SK-N-SH treated with all-trans-retinoic acid at 6 μM for 48 hours (cell line): ENCODE measurements at regions not wholly inside any gene's neighbourhood (a gene's known extent, or its start where the extent isn't known, plus 50 kb on each side); places are given as distances from the start of the nearest gene placed in this dataset.

Experiments used
- ATAC-seq: fragments of 200-7000 bp; cut with Tn5 transposase; 3 replicates; pipeline ENCODE4 v1.9.1; 2020; ENCODE audit warnings: mild to moderate bottlenecking, moderate library complexity
- ARNTL ChIP-seq: fragments of 450-650 bp; formaldehyde crosslinking; IDR thresholded peaks from 2 replicates; pipeline ENCODE4 v1.5.0; 2020; ENCODE audit warnings: low read depth, mild to moderate bottlenecking, moderate library complexity, borderline replicate concordance
- BACH2 ChIP-seq: fragments of 250-450 bp; sonication (Bioruptor Pico); IDR thresholded peaks from 2 replicates; pipeline ENCODE4 v1.9.0; 2021; ENCODE audit warnings: mild to moderate bottlenecking, borderline replicate concordance
- CREB5 ChIP-seq: fragments of 250-450 bp; sonication (Bioruptor Pico); IDR thresholded peaks from 2 replicates; pipeline ENCODE4 v1.5.1; 2020; ENCODE audit warnings: low read depth, mild to moderate bottlenecking, moderate library complexity
- CSDC2 ChIP-seq: fragments of 250-450 bp; sonication (Bioruptor Pico); IDR thresholded peaks from 2 replicates; pipeline ENCODE4 v1.5.0; 2020; ENCODE audit warnings: mild to moderate bottlenecking, moderate library complexity
- CSRNP3 ChIP-seq: fragments of 250-450 bp; sonication (Bioruptor Pico); IDR thresholded peaks from 2 replicates; pipeline ENCODE4 v1.5.1; 2021; ENCODE audit warnings: mild to moderate bottlenecking, moderate library complexity
- ESRRG ChIP-seq: fragments of 250-450 bp; sonication (Bioruptor Pico); IDR thresholded peaks from 2 replicates; pipeline ENCODE4 v1.6.1; 2021; ENCODE audit warnings: mild to moderate bottlenecking
- GLIS3 ChIP-seq: fragments of 250-450 bp; sonication (Bioruptor Pico); IDR thresholded peaks from 2 replicates; pipeline ENCODE4 v1.5.0; 2020; ENCODE audit warnings: mild to moderate bottlenecking, moderate library complexity
- ISL1 ChIP-seq: fragments of 250-450 bp; sonication (Bioruptor Pico); IDR thresholded peaks from 2 replicates; pipeline ENCODE4 v2.1.2; 2022; ENCODE audit warnings: mild to moderate bottlenecking, moderate library complexity
- OSR1 ChIP-seq: fragments of 250-450 bp; sonication (Bioruptor Pico); IDR thresholded peaks from 2 replicates; pipeline ENCODE4 v1.8.0; 2022; ENCODE audit warnings: moderate library complexity, mild to moderate bottlenecking, inconsistent platforms
- POU6F1 ChIP-seq: fragments of 250-450 bp; sonication (Bioruptor Pico); IDR thresholded peaks from 2 replicates; pipeline ENCODE4 v1.8.0; 2021; ENCODE audit warnings: low read depth, mild to moderate bottlenecking, moderate library complexity, borderline replicate concordance
- PPARA ChIP-seq: fragments of 250-450 bp; sonication (Bioruptor Pico); IDR thresholded peaks from 2 replicates; pipeline ENCODE4 v1.5.0; 2020; ENCODE audit warnings: mild to moderate bottlenecking, borderline replicate concordance
- RARB ChIP-seq: fragments of 250-450 bp; sonication (Bioruptor Pico); IDR thresholded peaks from 2 replicates; pipeline ENCODE4 v1.8.0; 2021; ENCODE audit warnings: mild to moderate bottlenecking, moderate library complexity
- SNAI2 ChIP-seq: fragments of 250-450 bp; sonication (Bioruptor Pico); IDR thresholded peaks from 2 replicates; pipeline ENCODE4 v1.5.0; 2020; ENCODE audit warnings: mild to moderate bottlenecking, moderate library complexity
- TCF4 ChIP-seq: fragments of 250-450 bp; sonication (Bioruptor Pico); IDR thresholded peaks from 2 replicates; pipeline ENCODE4 v1.8.0; 2021; ENCODE audit warnings: mild to moderate bottlenecking, moderate library complexity, borderline replicate concordance
- TOX ChIP-seq: fragments of 250-450 bp; sonication (Bioruptor Pico); IDR thresholded peaks from 2 replicates; pipeline ENCODE4 v1.8.0; 2021; ENCODE audit warnings: mild to moderate bottlenecking, moderate library complexity, borderline replicate concordance
- TSHZ2 ChIP-seq: fragments of 250-450 bp; sonication (Bioruptor Pico); IDR thresholded peaks from 2 replicates; pipeline ENCODE4 v1.5.0; 2020; ENCODE audit warnings: mild to moderate bottlenecking, moderate library complexity
- ZFP3 ChIP-seq: fragments of 250-450 bp; sonication (Bioruptor Pico); IDR thresholded peaks from 2 replicates; pipeline ENCODE4 v1.5.0; 2020; ENCODE audit warnings: mild to moderate bottlenecking, moderate library complexity
- ZFP30 ChIP-seq: fragments of 450-650 bp; formaldehyde crosslinking; IDR thresholded peaks from 2 replicates; pipeline ENCODE4 v1.5.0; 2022; ENCODE audit warnings: mild to moderate bottlenecking, moderate library complexity
- ZNF565 ChIP-seq: fragments of 450-650 bp; formaldehyde crosslinking; conservative IDR thresholded peaks from 2 replicates; pipeline ENCODE4 v1.5.0; 2020; ENCODE audit warnings: low read depth, mild to moderate bottlenecking, moderate library complexity
- ZNF70 ChIP-seq: fragments of 450-650 bp; formaldehyde crosslinking; IDR thresholded peaks from 2 replicates; pipeline ENCODE4 v1.5.0; 2020; ENCODE audit warnings: mild to moderate bottlenecking, moderate library complexity
- ZNF8 ChIP-seq: fragments of 450-650 bp; formaldehyde crosslinking; IDR thresholded peaks from 2 replicates; pipeline ENCODE4 v1.5.0; 2020; ENCODE audit warnings: mild to moderate bottlenecking, moderate library complexity

GRCh38 chr2:180196419-180196977 is 189.4 kb upstream of the CWC22 start:
- no peak for ATAC-seq
- TF ChIP-seq PPARA (CRISPR knock-in tag): no peak
- TF ChIP-seq OSR1 (CRISPR knock-in tag): no peak
- no peak for TF ChIP-seq ZNF565 (CRISPR knock-in tag)
- TF ChIP-seq ZNF70 (CRISPR knock-in tag): no peak
- TF ChIP-seq TCF4: no peak
- no peak for TF ChIP-seq ISL1 (CRISPR knock-in tag)
- TF ChIP-seq ZNF8 (CRISPR knock-in tag): no peak
- no peak for TF ChIP-seq GLIS3
- no peak for TF ChIP-seq ARNTL (CRISPR knock-in tag)
- no peak for TF ChIP-seq TSHZ2 (CRISPR knock-in tag)
- no peak for TF ChIP-seq CSDC2 (CRISPR knock-in tag)
- no peak for TF ChIP-seq POU6F1 (CRISPR knock-in tag)
- no peak for TF ChIP-seq BACH2 (CRISPR knock-in tag)
- TF ChIP-seq CSRNP3: no peak
- TF ChIP-seq RARB (CRISPR knock-in tag): no peak
- no peak for TF ChIP-seq SNAI2 (CRISPR knock-in tag)

GRCh38 chr2:180195847-180196246 is 188.8 kb upstream of the CWC22 start:
- no peak for ATAC-seq
- TF ChIP-seq ESRRG (no peak), ARNTL (CRISPR knock-in tag) (no peak), ZFP30 (no peak), ZNF565 (CRISPR knock-in tag) (no peak), POU6F1 (CRISPR knock-in tag) (no peak), ZFP3 (CRISPR knock-in tag) (no peak), CREB5 (no peak)

DNA sequence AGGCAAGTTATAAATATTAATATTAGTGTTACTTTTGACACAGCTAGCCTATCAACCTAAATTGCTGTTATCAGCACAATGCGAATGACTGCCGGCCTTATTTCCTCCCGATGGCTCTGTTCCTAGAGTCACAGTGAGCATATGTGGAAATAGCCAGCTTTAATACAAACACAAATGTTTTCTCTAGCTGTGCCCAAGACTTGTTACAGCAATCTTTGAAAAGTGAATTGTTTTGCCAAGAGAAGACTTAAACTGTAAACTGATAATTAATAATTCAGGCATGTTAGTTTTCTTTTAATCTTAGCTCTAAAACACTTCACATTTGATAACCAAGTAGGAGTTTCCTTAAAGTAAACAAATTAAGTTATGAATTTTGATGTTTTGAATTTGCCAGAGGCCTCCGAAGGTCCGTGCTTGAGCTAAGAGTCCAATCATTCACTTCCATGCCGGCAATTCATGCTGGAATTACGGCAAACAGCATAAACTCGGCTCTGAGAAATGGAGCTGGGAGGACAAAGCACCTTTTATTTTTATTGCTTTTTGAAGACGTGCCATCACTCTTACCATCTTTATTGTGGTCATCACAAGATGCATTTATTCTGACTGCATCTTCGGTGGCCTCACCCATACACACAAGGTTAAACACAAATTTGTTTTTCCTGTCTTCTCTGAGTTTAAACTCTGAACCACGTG is 184.5 kb upstream of the CWC22 start:
- ATAC-seq: no peak
- TF ChIP-seq GLIS3: no peak
- no peak for TF ChIP-seq SNAI2 (CRISPR knock-in tag)
- no peak for TF ChIP-seq TOX (CRISPR knock-in tag)
- TF ChIP-seq BACH2 (CRISPR knock-in tag): no peak
- TF ChIP-seq, all 23 proteins: peak for 0
